Breast epithelium (tissue), 4 donors: ENCODE measurements at regions not wholly inside any gene's neighbourhood (a gene's known extent, or its start where the extent isn't known, plus 50 kb on each side); places are given as distances from the start of the nearest gene placed in this dataset.

Experiments
- DNase-seq, 2 donors: peaks; one replicate each; pipeline ENCODE4 v3.0.0-alpha.2; 2019; ENCODE audit warnings: low spot score in 2 of 2
- H3K27ac ChIP-seq, 2 donors: fragments of 200-600 bp; sonication (generic) in 1 of 2; one replicate each; pipeline ENCODE4 v1.5.1; 2016 to 2019; ENCODE audit warnings: mild to moderate bottlenecking in 1 of 2
- H3K27me3 ChIP-seq, 2 donors: fragments of 200-600 bp; sonication (generic) in 1 of 2; one replicate each; pipeline versions ENCODE4 v1.5.1 to v1.6.0; 2017 to 2019; ENCODE audit warnings: control low read depth in 1 of 2, mild to moderate bottlenecking in 1 of 2
- H3K36me3 ChIP-seq: fragments of 200-600 bp; one replicate; pipeline ENCODE4 v1.5.1; 2019
- H3K4me1 ChIP-seq, 2 donors: fragments of 200-600 bp; sonication (generic); one replicate each; pipeline ENCODE4 v1.5.1; 2016 to 2019; ENCODE audit warnings: control low read depth in 1 of 2
- H3K4me3 ChIP-seq, 3 donors: fragments of 200-600 bp; sonication (generic); 1 replicate in 2 of 3; 2 replicates in 1 of 3; pipeline ENCODE4 v1.5.1; 2016 to 2019; ENCODE audit warnings: mild to moderate bottlenecking in 3 of 3, moderate library complexity in 2 of 3
- H3K9me3 ChIP-seq, 2 donors: fragments of 200-600 bp; sonication (generic) in 1 of 2; one replicate each; pipeline ENCODE4 v1.5.1; 2016 to 2019; ENCODE audit warnings: control low read depth in 1 of 2
- POLR2A ChIP-seq: fragments of 450-650 bp; IDR thresholded peaks from one replicate; pipeline ENCODE4 v1.6.1; 2016; ENCODE audit warnings: antibody characterized with exemption, mild to moderate bottlenecking, moderate library complexity
- POLR2AphosphoS5 ChIP-seq, 3 donors: sonication (generic); formaldehyde crosslinking; IDR thresholded peaks; one replicate each; pipeline ENCODE4 v1.6.1; 2017; ENCODE audit warnings: antibody characterized with exemption in 3 of 3
- intact Hi-C: fragments of 100-400 bp; cut with DNase I; formaldehyde crosslinking; loops from one replicate; pipeline ENCODE4 v1.15.1; 2023; ENCODE audit warnings: low total_unique reads
- TF ChIP-seq, protein P1 (sequence below), 3 donors: fragments of 450-650 bp; IDR thresholded peaks; one replicate each; pipeline ENCODE4 v1.5.1; 2016 to 2017; ENCODE audit warnings: antibody characterized with exemption in 3 of 3, mild to moderate bottlenecking in 3 of 3, moderate library complexity in 3 of 3

DNA sequence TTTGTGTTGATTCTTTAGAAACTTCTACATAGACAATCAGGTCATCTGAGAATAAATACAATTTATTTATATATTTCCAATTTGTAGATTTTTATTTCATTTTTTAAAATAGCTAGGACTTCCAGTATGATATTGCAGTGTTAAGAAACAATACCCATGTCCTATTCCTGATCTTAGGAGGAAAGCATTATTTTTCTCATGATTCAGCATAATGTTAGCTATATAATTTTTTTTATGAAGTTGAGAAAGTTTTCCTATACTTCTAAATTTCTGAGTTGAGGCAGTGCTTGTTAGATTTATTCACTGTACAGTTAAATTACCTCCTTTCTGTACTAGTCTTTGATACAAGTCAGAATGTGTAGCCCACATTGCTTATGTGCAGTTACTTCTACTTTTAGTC, 595.7 kb upstream of the HS6ST1 start:
- intact Hi-C loops: no loop called here

DNA sequence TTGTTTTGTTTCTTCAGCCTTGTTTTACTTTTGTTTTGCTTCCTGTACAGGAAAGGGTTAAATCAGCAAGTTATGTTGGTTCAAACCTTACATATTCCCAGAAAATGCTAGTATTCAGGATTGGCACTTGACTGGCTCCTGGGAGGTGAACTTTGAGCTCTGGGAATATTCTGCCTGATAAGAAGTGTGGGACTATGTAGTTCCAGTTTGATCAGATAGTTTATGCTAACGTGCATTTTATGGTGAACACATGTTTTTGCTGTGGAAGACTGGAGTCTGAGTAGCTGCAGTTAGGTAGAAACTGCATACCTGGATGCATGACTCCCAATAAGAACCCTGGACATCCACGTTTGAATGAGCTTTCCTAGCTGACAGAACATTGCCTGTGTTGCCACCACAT, 603.1 kb upstream of the HS6ST1 start:
- intact Hi-C loops: no loop called here

More for the DNA sequence above, 595.7 kb upstream of the HS6ST1 start:
- TF ChIP-seq POLR2AphosphoS5 (IDR thresholded peaks at IDR 0.05) (no peak), POLR2A (no peak)
- TF ChIP-seq, protein P1, sequence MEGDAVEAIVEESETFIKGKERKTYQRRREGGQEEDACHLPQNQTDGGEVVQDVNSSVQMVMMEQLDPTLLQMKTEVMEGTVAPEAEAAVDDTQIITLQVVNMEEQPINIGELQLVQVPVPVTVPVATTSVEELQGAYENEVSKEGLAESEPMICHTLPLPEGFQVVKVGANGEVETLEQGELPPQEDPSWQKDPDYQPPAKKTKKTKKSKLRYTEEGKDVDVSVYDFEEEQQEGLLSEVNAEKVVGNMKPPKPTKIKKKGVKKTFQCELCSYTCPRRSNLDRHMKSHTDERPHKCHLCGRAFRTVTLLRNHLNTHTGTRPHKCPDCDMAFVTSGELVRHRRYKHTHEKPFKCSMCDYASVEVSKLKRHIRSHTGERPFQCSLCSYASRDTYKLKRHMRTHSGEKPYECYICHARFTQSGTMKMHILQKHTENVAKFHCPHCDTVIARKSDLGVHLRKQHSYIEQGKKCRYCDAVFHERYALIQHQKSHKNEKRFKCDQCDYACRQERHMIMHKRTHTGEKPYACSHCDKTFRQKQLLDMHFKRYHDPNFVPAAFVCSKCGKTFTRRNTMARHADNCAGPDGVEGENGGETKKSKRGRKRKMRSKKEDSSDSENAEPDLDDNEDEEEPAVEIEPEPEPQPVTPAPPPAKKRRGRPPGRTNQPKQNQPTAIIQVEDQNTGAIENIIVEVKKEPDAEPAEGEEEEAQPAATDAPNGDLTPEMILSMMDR (IDR thresholded peaks at IDR 0.05): no peak
- Histone ChIP-seq H3K4me1 (no peaks in the 10 kb centered on the region), H3K36me3 (no peaks in the 10 kb centered on the region), H3K27ac (no peak overlapping the region), H3K4me3 (no peak overlapping the region), H3K27me3 (no peaks in the 10 kb centered on the region), H3K9me3 (peaks cover 3 to 20% of the 10 kb centered on the region in 2 donors)
- DNase-seq: no peak

DNA sequence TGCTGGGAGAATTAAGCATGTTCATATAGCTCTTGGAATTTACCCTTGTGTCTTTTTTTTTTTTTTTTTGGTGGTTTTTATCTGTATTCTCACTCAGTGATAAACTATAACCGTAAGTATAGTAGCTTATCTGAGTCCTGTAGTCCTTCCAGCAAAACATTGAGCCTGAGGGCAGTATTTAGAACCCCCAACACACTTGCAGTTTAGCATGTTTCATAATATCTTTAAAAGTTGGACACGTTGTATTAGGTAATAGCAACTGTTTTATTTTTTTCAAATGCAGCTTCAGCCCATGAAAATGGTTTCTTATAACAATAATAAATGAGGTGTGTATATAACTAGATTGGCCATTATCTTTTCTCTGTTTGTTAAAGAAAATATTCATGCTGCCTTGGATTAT, 603.5 kb upstream of the HS6ST1 start:
- TF ChIP-seq POLR2A: no peak
- TF ChIP-seq, protein P1 (IDR thresholded peaks at IDR 0.05): no peak
- TF ChIP-seq POLR2AphosphoS5 (IDR thresholded peaks at IDR 0.05): no peak
- Histone ChIP-seq H3K36me3 (no peaks in the 10 kb centered on the region), H3K4me1 (no peaks in the 10 kb centered on the region), H3K27me3 (no peaks in the 10 kb centered on the region), H3K4me3 (no peak overlapping the region), H3K27ac (no peak overlapping the region), H3K9me3 (peaks cover 0 to 7% of the 10 kb centered on the region in 2 donors)
- intact Hi-C loops: no loop called here
- no peak for DNase-seq

More for the DNA sequence above, 603.1 kb upstream of the HS6ST1 start:
- H3K4me3 ChIP-seq: no peak overlapping the region
- H3K4me1 ChIP-seq: no peaks in the 10 kb centered on the region
- H3K27me3 ChIP-seq: no peaks in the 10 kb centered on the region
- TF ChIP-seq POLR2A: no peak
- TF ChIP-seq, protein P1 (IDR thresholded peaks at IDR 0.05): no peak
- no peak for TF ChIP-seq POLR2AphosphoS5 (IDR thresholded peaks at IDR 0.05)
- H3K27ac ChIP-seq: no peak overlapping the region
- no peaks in the 10 kb centered on the region for H3K36me3 ChIP-seq
- no peak for DNase-seq
- H3K9me3 ChIP-seq: peaks cover 2 to 6% of the 10 kb centered on the region in 2 donors

DNA sequence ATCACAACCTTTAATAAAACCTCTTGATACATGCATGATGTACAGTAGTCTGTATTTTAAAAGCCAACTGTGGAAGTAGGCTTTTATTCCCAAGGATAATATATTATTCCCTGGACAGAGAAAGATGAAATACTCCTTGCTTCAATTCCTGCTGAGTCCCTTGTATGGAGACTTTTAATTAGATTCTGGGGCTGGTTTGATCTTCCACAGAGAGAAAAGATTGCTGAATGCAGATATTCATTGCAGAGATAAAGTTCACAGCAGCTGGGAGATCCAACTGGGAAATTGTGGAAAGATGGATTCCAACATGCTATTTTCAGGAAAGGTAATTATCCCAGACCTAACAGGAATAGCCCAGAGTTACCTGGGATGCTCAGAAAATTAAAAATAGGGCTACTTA, 607.0 kb upstream of the HS6ST1 start:
- H3K4me1 ChIP-seq: no peaks in the 10 kb centered on the region
- H3K4me3 ChIP-seq: no peak overlapping the region
- no peak overlapping the region for H3K27ac ChIP-seq
- no peak for TF ChIP-seq POLR2AphosphoS5 (IDR thresholded peaks at IDR 0.05)
- H3K36me3 ChIP-seq: no peaks in the 10 kb centered on the region
- DNase-seq: no peak
- H3K9me3 ChIP-seq: peaks cover 0 to 13% of the 10 kb centered on the region in 2 donors
- intact Hi-C loops: no loop called here
- no peaks in the 10 kb centered on the region for H3K27me3 ChIP-seq

DNA sequence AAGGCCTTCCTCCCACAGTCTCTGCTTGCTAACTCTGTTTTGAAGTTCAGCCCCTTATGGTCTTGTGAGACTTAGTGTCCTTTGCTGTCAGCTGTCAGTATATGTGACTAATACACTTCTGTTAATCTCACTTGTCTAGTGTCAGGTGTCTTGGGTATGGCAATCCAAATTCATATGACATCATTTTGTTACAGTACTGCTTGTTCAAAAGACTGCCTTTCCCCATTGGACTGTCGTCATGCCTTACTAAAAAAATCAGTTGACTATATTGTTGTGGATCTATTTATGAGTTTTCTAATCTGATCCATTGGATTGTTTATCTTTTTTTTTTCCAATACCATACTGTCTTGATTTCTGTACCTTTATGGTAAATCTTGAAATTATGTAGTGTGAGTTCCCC, 611.4 kb upstream of the HS6ST1 start:
- Histone ChIP-seq H3K27me3 (no peaks in the 10 kb centered on the region), H3K4me3 (no peak overlapping the region), H3K4me1 (no peaks in the 10 kb centered on the region), H3K27ac (no peak overlapping the region), H3K36me3 (no peaks in the 10 kb centered on the region), H3K9me3 (peaks cover 0 to 13% of the 10 kb centered on the region in 2 donors)
- intact Hi-C loops: no loop called here
- DNase-seq: no peak
- no peak for TF ChIP-seq POLR2AphosphoS5 (IDR thresholded peaks at IDR 0.05)
- TF ChIP-seq POLR2A: no peak
- TF ChIP-seq, protein P1 (IDR thresholded peaks at IDR 0.05): no peak

DNA sequence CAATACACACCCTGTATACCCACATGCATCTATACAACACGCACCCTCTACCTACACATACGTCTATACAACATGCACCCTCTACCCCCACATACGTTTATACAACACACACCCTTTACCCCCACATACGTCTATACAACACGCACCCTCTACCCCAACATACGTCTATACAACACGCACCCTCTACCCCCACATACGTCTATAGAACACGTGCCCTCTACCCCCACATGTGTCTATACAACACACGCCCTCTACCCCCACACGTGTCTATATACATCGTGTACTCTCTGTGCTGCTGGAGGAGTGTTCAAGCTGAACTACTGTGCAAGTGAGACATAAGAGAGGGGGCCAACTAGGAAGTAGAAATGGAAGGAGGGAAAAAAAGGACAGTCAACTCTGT, 621.7 kb upstream of the HS6ST1 start:
- Histone ChIP-seq H3K4me1 (no peaks in the 10 kb centered on the region), H3K4me3 (no peak overlapping the region), H3K27ac (no peak overlapping the region), H3K27me3 (no peaks in the 10 kb centered on the region), H3K36me3 (no peaks in the 10 kb centered on the region), H3K9me3 (no peaks in the 10 kb centered on the region)
- intact Hi-C loops: no loop called here
- TF ChIP-seq POLR2AphosphoS5 (IDR thresholded peaks at IDR 0.05) (no peak), POLR2A (no peak)
- TF ChIP-seq, protein P1 (IDR thresholded peaks at IDR 0.05): no peak
- no peak for DNase-seq
